Stimulated activated CD8-positive, alpha-beta memory T cell treated with anti-CD3 and anti-CD28 coated beads, Interleukin-15, amount 100 ng/mL, for 1 hour (primary cell): ENCODE measurements at regions not wholly inside any gene's neighbourhood (a gene's known extent, or its start where the extent isn't known, plus 50 kb on each side); places are given as distances from the start of the nearest gene placed in this dataset.
"Not testable (repeated sequence)": the region's sequence is repeated elsewhere in the genome, so short reads cannot be mapped to it uniquely, and the experiment has no call there.

Experiments
- DNase-seq: peaks from one replicate; pipeline ENCODE4 v3.0.0-alpha.2; 2020; ENCODE audit warnings: low read depth

GRCh38 chr4:128688846-128689437 lies 120.6 kb upstream of the JADE1 start:
- no peak for DNase-seq

- DNase-seq: no peak
Measured at GRCh38 chr4:128688033-128688721, 121.3 kb upstream of the JADE1 start.

GRCh38 chr4:128686810-128687209 lies 122.7 kb upstream of the JADE1 start:
- DNase-seq: no peak

GRCh38 chr4:128686032-128686465 lies 123.5 kb upstream of the JADE1 start:
- DNase-seq: no peak

- no peak for DNase-seq
Measured at GRCh38 chr4:128684016-128684415, 125.5 kb upstream of the JADE1 start.

- no peak for DNase-seq
Measured at GRCh38 chr4:128682942-128683666, 126.4 kb upstream of the JADE1 start.

- DNase-seq: no peak
Measured at GRCh38 chr4:128676095-128676494, 133.4 kb upstream of the JADE1 start.

- DNase-seq: no peak
Measured at GRCh38 chr4:128675083-128675482, 134.4 kb upstream of the JADE1 start.

- not testable (repeated sequence) for DNase-seq
Measured at GRCh38 chr4:128673159-128673558, 136.3 kb upstream of the JADE1 start.

GRCh38 chr4:128672596-128672995 lies 136.9 kb upstream of the JADE1 start:
- not testable (repeated sequence) for DNase-seq

GRCh38 chr4:128670513-128670912 lies 139.0 kb upstream of the JADE1 start:
- no peak for DNase-seq

GRCh38 chr4:128668566-128668965 lies 140.9 kb upstream of the JADE1 start:
- no peak for DNase-seq

- DNase-seq: no peak
Measured at GRCh38 chr4:128665514-128665913, 144.0 kb upstream of the JADE1 start.

GRCh38 chr4:128663325-128663724 lies 146.2 kb upstream of the JADE1 start:
- DNase-seq: no peak

- DNase-seq: no peak
Measured at GRCh38 chr4:128661479-128661878, 148.0 kb upstream of the JADE1 start.

GRCh38 chr4:128660361-128661215 lies 148.9 kb upstream of the JADE1 start:
- no peak for DNase-seq

GRCh38 chr4:128658214-128658631 lies 151.3 kb upstream of the JADE1 start:
- DNase-seq: no peak

GRCh38 chr4:128657638-128658037 lies 151.9 kb upstream of the JADE1 start:
- no peak for DNase-seq

GRCh38 chr4:128654465-128654864 lies 155.0 kb upstream of the JADE1 start:
- no peak for DNase-seq

GRCh38 chr4:128653527-128654444 lies 155.7 kb upstream of the JADE1 start:
- no peak for DNase-seq

GRCh38 chr4:128649575-128650205 lies 159.8 kb upstream of the JADE1 start:
- DNase-seq: no peak
